ENCODE measurements at regions not wholly inside any gene's neighbourhood (a gene's known extent, or its start where the extent isn't known, plus 50 kb on each side); places are given as distances from the start of the nearest gene placed in this dataset.

DNA sequence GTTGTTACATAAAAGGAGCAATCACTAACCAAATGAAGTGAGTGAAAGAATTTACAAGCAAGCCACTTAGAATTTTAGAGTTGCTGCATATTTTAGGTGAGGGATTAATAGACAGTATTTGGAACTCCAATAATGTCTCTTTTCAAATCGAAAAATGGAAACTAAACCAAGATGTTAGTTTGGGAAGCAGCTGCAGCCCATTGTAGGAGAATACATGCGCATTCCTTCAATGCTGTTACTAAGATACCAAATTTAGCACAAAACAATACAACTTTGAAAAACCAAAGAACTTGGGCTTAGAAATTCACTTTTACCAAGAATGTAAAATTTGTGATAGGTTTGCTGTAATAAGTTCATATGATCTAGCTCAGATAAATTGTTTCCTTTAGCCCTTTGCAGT is 411.8 kb upstream of the CDH6 start:
- H3K27me3 Mint-ChIP-seq, result no peaks in the 10 kb centered on the region
- DNase-seq, result no peak
- POLR2A ChIA-PET (ENCODE audit: partially characterized antibody), result no interaction called here
- peaks cover 0 to 20% (median 10%) of the 10 kb centered on the region in 8 donors for H3K9me3 Mint-ChIP-seq
- no peak overlapping the region for H3K4me3 ChIP-seq (ENCODE audit: low read length in 2 of 2)
- no peak overlapping the region for H3K4me3 Mint-ChIP-seq
- intact Hi-C loops (cut with micrococcal nuclease), result no loop called here
- no peaks in the 10 kb centered on the region for H3K36me3 ChIP-seq (ENCODE audit: insufficient read depth, low read length)
- H3K4me1 Mint-ChIP-seq, result no peaks in the 10 kb centered on the region
- H3K4me1 ChIP-seq (ENCODE audit: insufficient read depth, low read length), result no peaks in the 10 kb centered on the region
- H3K27ac ChIP-seq (ENCODE audit: low read depth, low read length), result no peak overlapping the region
- no peaks in the 10 kb centered on the region for H3K27me3 ChIP-seq (ENCODE audit: insufficient read depth, low read length)
- no peaks in the 10 kb centered on the region for H3K9me3 ChIP-seq (ENCODE audit: control insufficient read depth in 1 of 2, low read length in 2 of 2)
- H3K36me3 Mint-ChIP-seq, result no peaks in the 10 kb centered on the region
- no peak overlapping the region for H3K27ac Mint-ChIP-seq
- CTCF ChIA-PET (ENCODE audit: partially characterized antibody), result no interaction called here

DNA sequence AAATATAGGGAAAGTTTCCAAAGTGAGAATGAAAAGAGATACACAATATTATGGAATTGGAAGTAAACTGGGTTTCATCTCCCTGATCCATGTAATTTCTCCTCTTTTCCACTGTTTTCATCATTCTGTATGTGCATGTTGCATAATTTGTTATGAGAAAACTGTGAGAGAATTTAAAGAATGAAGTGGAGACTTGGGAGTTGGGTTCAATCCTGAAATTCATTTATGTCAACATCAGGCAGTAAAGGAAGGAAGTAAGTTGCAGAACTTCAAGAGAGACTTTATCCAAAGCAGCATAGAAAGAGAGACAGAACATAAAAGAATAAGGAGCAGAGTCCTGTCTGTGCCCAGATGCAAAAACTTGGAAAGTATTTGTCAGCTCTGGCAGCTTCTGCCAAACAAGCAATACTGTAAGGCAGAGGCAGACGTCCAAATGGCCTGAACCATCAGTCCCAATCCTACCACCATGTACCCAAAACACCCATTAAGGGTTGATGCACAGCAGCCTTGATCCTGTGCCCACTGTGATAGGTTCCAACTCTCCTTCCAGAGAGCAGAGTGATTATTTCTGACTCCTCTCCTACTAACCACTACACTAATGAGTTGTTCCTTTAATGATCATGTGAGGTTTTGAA is 425.3 kb upstream of the CDH6 start:
- no peaks in the 10 kb centered on the region for H3K27me3 Mint-ChIP-seq
- Histone ChIP-seq H3K4me1 (ENCODE audit: insufficient read depth, low read length) (no peaks in the 10 kb centered on the region), H3K9me3 (ENCODE audit: control insufficient read depth in 1 of 2, low read length in 2 of 2) (no peaks in the 10 kb centered on the region), H3K27ac (ENCODE audit: low read depth, low read length) (no peak overlapping the region), H3K36me3 (ENCODE audit: insufficient read depth, low read length) (no peaks in the 10 kb centered on the region), H3K27me3 (ENCODE audit: insufficient read depth, low read length) (no peaks in the 10 kb centered on the region), H3K4me3 (ENCODE audit: low read length in 2 of 2) (no peak overlapping the region)
- no peak overlapping the region for H3K27ac Mint-ChIP-seq
- no peaks in the 10 kb centered on the region for H3K36me3 Mint-ChIP-seq
- H3K4me1 Mint-ChIP-seq, result no peaks in the 10 kb centered on the region
- CTCF ChIA-PET (ENCODE audit: partially characterized antibody), result no interaction called here
- intact Hi-C loops (cut with micrococcal nuclease), result no loop called here
- H3K4me3 Mint-ChIP-seq, result no peak overlapping the region
- peaks cover 0 to 4% (median 1%) of the 10 kb centered on the region in 8 donors for H3K9me3 Mint-ChIP-seq
- DNase-seq, result no peak
- POLR2A ChIA-PET (ENCODE audit: partially characterized antibody), result no interaction called here

DNA sequence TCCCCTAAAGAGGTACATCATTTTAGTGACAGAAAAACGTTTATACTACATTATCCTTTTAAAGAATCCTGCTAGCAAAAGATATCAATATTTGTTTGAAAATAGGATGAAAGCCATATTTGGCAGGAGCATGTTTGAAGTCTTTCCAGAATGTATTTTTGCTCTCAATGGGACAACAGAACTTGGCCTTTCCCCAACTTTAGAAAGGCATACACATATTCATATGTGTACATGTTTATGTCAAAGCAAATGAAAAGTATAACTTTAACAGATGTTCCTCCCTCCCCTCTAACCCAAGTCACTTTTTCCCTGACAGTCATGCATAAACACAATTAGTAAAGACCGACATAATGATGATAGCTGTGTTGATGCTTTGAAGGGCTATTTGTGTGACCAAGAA is 427.8 kb upstream of the CDH6 start:
- H3K27me3 Mint-ChIP-seq, result no peaks in the 10 kb centered on the region
- POLR2A ChIA-PET (ENCODE audit: partially characterized antibody), result no interaction called here

DNA sequence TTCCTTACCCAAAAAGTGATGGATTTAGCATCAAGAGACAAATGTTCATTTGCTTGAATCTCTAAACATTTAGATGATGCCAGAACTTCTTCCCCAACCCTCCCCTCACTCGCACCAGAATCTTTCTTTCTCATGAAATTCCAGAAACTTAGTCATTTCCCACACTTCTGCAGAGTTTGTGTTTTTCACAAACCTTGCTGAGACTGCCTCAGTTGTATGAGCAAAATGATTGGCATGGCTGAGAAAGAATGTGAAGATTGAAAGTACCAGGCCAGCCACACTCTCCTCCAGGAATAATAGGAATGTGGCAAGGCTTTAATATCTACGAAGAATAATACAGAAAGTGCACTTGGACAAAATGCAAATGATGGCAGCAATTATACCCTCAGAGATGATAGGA is 428.3 kb upstream of the CDH6 start:
- DNase-seq, result no peak
- Histone ChIP-seq H3K36me3 (ENCODE audit: insufficient read depth, low read length) (no peaks in the 10 kb centered on the region), H3K9me3 (ENCODE audit: control insufficient read depth in 1 of 2, low read length in 2 of 2) (no peaks in the 10 kb centered on the region), H3K27me3 (ENCODE audit: insufficient read depth, low read length) (no peaks in the 10 kb centered on the region), H3K27ac (ENCODE audit: low read depth, low read length) (no peak overlapping the region), H3K4me1 (ENCODE audit: insufficient read depth, low read length) (no peaks in the 10 kb centered on the region), H3K4me3 (ENCODE audit: low read length in 2 of 2) (no peak overlapping the region)
- Mint-ChIP-seq H3K27me3 (no peaks in the 10 kb centered on the region), H3K27ac (no peak overlapping the region), H3K9me3 (peaks cover 0 to 10% (median 2%) of the 10 kb centered on the region in 8 donors), H3K4me3 (no peak overlapping the region), H3K36me3 (no peaks in the 10 kb centered on the region), H3K4me1 (no peaks in the 10 kb centered on the region)
- ChIA-PET POLR2A (ENCODE audit: partially characterized antibody) (no interaction called here), CTCF (ENCODE audit: partially characterized antibody) (no interaction called here)
- intact Hi-C loops (cut with micrococcal nuclease), result no loop called here

More for the DNA sequence above, 427.8 kb upstream of the CDH6 start:
- no peaks in the 10 kb centered on the region for H3K4me1 Mint-ChIP-seq
- no peak overlapping the region for H3K27ac Mint-ChIP-seq
- Histone ChIP-seq H3K4me3 (ENCODE audit: low read length in 2 of 2) (no peak overlapping the region), H3K27me3 (ENCODE audit: insufficient read depth, low read length) (no peaks in the 10 kb centered on the region), H3K27ac (ENCODE audit: low read depth, low read length) (no peak overlapping the region), H3K9me3 (ENCODE audit: control insufficient read depth in 1 of 2, low read length in 2 of 2) (no peaks in the 10 kb centered on the region), H3K36me3 (ENCODE audit: insufficient read depth, low read length) (no peaks in the 10 kb centered on the region), H3K4me1 (ENCODE audit: insufficient read depth, low read length) (no peaks in the 10 kb centered on the region)
- no peaks in the 10 kb centered on the region for H3K36me3 Mint-ChIP-seq
- intact Hi-C loops (cut with micrococcal nuclease), result no loop called here
- CTCF ChIA-PET (ENCODE audit: partially characterized antibody), result no interaction called here
- H3K9me3 Mint-ChIP-seq, result peaks cover 0 to 8% (median 1%) of the 10 kb centered on the region in 8 donors
- DNase-seq, result no peak
- no peak overlapping the region for H3K4me3 Mint-ChIP-seq

DNA sequence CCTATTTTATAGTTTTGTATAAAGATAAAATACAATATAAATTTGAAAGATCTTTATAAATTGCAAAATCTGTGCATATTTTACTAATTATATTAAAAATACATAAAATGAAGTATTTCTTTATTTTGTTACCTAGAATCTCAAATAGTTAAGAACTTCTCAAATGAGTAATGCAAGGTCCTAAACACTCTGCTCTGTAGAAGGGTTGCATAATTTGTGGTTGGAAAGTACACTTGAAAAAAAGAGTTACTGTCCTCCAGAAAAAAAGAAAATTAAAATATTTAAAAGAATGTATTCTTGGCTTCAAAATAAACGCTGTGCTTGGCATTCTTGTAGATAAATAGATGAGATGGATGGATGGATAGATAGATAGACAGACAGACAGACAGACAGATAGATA is 428.8 kb upstream of the CDH6 start:
- Histone ChIP-seq H3K27me3 (ENCODE audit: insufficient read depth, low read length) (no peaks in the 10 kb centered on the region), H3K27ac (ENCODE audit: low read depth, low read length) (no peak overlapping the region), H3K4me3 (ENCODE audit: low read length in 2 of 2) (no peak overlapping the region), H3K36me3 (ENCODE audit: insufficient read depth, low read length) (no peaks in the 10 kb centered on the region), H3K4me1 (ENCODE audit: insufficient read depth, low read length) (no peaks in the 10 kb centered on the region), H3K9me3 (ENCODE audit: control insufficient read depth in 1 of 2, low read length in 2 of 2) (no peaks in the 10 kb centered on the region)
- intact Hi-C loops (cut with micrococcal nuclease), result no loop called here
- CTCF ChIA-PET (ENCODE audit: partially characterized antibody), result no interaction called here
- Mint-ChIP-seq H3K9me3 (peaks cover 0 to 11% (median 3%) of the 10 kb centered on the region in 8 donors), H3K36me3 (no peaks in the 10 kb centered on the region), H3K27me3 (no peaks in the 10 kb centered on the region), H3K4me3 (no peak overlapping the region), H3K27ac (no peak overlapping the region), H3K4me1 (no peaks in the 10 kb centered on the region)
- POLR2A ChIA-PET (ENCODE audit: partially characterized antibody), result no interaction called here
- DNase-seq, result no peak

DNA sequence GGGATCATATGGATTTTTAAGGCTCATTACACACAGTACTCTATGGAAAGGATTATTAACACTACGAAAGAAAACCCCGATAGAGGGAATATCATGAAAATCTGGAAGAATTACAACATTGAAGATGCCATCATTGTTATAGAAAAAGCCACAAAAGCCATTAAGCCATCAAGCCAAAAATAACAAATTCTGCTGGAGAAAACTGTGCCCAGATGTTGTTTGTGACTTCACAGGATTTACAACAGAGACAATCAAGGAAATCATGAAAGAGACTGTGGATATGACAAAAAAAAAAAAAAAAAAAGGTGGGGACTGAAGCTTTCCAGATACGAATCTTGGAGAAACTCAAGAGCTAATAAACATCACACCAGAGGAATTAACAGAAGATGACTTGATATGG is 433.8 kb upstream of the CDH6 start:
- no peaks in the 10 kb centered on the region for H3K4me1 ChIP-seq (ENCODE audit: insufficient read depth, low read length)

DNA sequence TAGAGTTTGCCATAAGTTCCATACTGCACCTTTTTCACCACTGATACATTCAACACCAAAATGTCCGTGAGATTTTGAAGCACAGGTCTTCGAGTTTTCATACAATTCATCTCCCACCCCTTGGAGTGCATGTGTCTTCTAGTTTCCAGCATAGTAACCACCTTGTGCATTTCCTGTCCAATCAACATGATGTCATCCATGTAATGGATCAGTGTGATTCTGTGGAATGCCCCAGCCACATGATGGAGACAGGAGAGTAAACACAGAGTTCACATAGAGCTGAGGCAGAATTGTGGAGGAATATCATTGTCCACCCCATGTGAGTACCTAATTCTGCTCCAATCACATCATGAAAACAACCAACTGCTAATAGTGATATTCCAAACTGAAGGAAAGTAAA is 441.5 kb upstream of the CDH6 start:
- ChIA-PET POLR2A (ENCODE audit: partially characterized antibody) (no interaction called here), CTCF (ENCODE audit: partially characterized antibody) (no interaction called here)
- H3K9me3 Mint-ChIP-seq, result peaks cover 0 to 33% (median 12%) of the 10 kb centered on the region in 8 donors
- Histone ChIP-seq H3K4me1 (ENCODE audit: insufficient read depth, low read length) (no peaks in the 10 kb centered on the region), H3K36me3 (ENCODE audit: insufficient read depth, low read length) (no peaks in the 10 kb centered on the region), H3K9me3 (ENCODE audit: control insufficient read depth in 1 of 2, low read length in 2 of 2) (peaks cover 0 to 13% of the 10 kb centered on the region in 2 donors), H3K27ac (ENCODE audit: low read depth, low read length) (no peak overlapping the region), H3K4me3 (ENCODE audit: low read length in 2 of 2) (no peak overlapping the region), H3K27me3 (ENCODE audit: insufficient read depth, low read length) (no peaks in the 10 kb centered on the region)
- no peaks in the 10 kb centered on the region for H3K4me1 Mint-ChIP-seq
- H3K4me3 Mint-ChIP-seq, result no peak overlapping the region
- H3K36me3 Mint-ChIP-seq, result no peaks in the 10 kb centered on the region
- intact Hi-C loops (cut with micrococcal nuclease), result no loop called here
- H3K27ac Mint-ChIP-seq, result no peak overlapping the region
- DNase-seq, result no peak
- no peaks in the 10 kb centered on the region for H3K27me3 Mint-ChIP-seq

More for the DNA sequence above, 433.8 kb upstream of the CDH6 start:
- Histone ChIP-seq H3K36me3 (ENCODE audit: insufficient read depth, low read length) (no peaks in the 10 kb centered on the region), H3K27me3 (ENCODE audit: insufficient read depth, low read length) (no peaks in the 10 kb centered on the region), H3K27ac (ENCODE audit: low read depth, low read length) (no peak overlapping the region), H3K9me3 (ENCODE audit: control insufficient read depth in 1 of 2, low read length in 2 of 2) (peaks cover 0 to 3% of the 10 kb centered on the region in 2 donors), H3K4me3 (ENCODE audit: low read length in 2 of 2) (no peak overlapping the region)
- Mint-ChIP-seq H3K9me3 (peaks cover 0 to 28% (median 9%) of the 10 kb centered on the region in 8 donors), H3K27ac (no peak overlapping the region), H3K4me1 (no peaks in the 10 kb centered on the region), H3K27me3 (no peaks in the 10 kb centered on the region), H3K4me3 (no peak overlapping the region), H3K36me3 (no peaks in the 10 kb centered on the region)
- ChIA-PET CTCF (ENCODE audit: partially characterized antibody) (no interaction called here), POLR2A (ENCODE audit: partially characterized antibody) (no interaction called here)
- no peak for DNase-seq
- intact Hi-C loops (cut with micrococcal nuclease), result no loop called here

DNA sequence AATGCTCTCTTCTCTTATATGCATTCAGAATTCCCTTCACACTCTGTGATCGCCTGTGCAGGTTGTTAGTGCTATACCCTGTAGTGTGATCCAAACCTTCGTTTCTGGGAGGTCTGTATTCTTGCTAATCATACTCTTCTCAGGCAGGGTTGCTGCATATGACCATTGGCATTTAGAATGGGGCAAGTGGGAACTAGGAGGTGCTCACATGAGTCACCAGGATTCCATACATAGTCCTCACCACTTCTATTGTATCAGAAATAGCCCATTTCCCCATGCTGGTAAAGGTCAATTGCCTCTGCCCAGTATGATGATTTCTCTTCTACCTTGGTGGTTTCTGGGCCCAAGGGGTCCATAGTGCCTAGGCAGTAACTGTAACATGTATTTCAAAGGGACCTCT is 443.5 kb upstream of the CDH6 start:
- POLR2A ChIA-PET (ENCODE audit: partially characterized antibody), result no interaction called here

More for the DNA sequence above, 443.5 kb upstream of the CDH6 start:
- Mint-ChIP-seq H3K27ac (no peak overlapping the region), H3K9me3 (peaks cover 0 to 29% (median 9%) of the 10 kb centered on the region in 8 donors), H3K4me1 (no peaks in the 10 kb centered on the region), H3K36me3 (no peaks in the 10 kb centered on the region), H3K27me3 (no peaks in the 10 kb centered on the region), H3K4me3 (no peak overlapping the region)
- CTCF ChIA-PET (ENCODE audit: partially characterized antibody), result no interaction called here
- Histone ChIP-seq H3K4me1 (ENCODE audit: insufficient read depth, low read length) (no peaks in the 10 kb centered on the region), H3K9me3 (ENCODE audit: control insufficient read depth in 1 of 2, low read length in 2 of 2) (peaks cover 0 to 10% of the 10 kb centered on the region in 2 donors), H3K36me3 (ENCODE audit: insufficient read depth, low read length) (no peaks in the 10 kb centered on the region), H3K27me3 (ENCODE audit: insufficient read depth, low read length) (no peaks in the 10 kb centered on the region), H3K27ac (ENCODE audit: low read depth, low read length) (no peak overlapping the region), H3K4me3 (ENCODE audit: low read length in 2 of 2) (no peak overlapping the region)
- no peak for DNase-seq
- intact Hi-C loops (cut with micrococcal nuclease), result no loop called here

All from CD4-positive, alpha-beta memory T cell (primary cell).